Heart left ventricle (tissue), 16 donors: ENCODE measurements at regions not wholly inside any gene's neighbourhood (a gene's known extent, or its start where the extent isn't known, plus 50 kb on each side); places are given as distances from the start of the nearest gene placed in this dataset.
A peak's percentile ranks its signal among the peaks of the same experiment; 100 is the strongest.

ENCODE experiments used
- ATAC-seq, 4 donors: fragments of 200-7000 bp; cut with Tn5 transposase; one replicate each; pipeline ENCODE4 v1.9.1; 2020 to 2022; ENCODE audit warnings: moderate library complexity in 4 of 4, mild to moderate bottlenecking in 3 of 4, moderate number of reproducible peaks in 1 of 4
- DNase-seq, 5 donors: peaks; one replicate each; pipeline ENCODE4 v3.0.0-alpha.2; 2020
- H3K27ac ChIP-seq, 12 donors: fragments of 200-600 bp; sonication (generic) in 4 of 12; one replicate each; pipeline versions ENCODE4 v1.5.0 to v1.8.0; 2016 to 2022; ENCODE audit warnings: mild to moderate bottlenecking in 2 of 12
- H3K27me3 ChIP-seq, 9 donors: fragments of 200-600 bp; sonication (generic) in 2 of 9; one replicate each; pipeline versions ENCODE4 v1.5.1 to v1.8.0; 2016 to 2022; ENCODE audit warnings: mild to moderate bottlenecking in 3 of 9
- H3K36me3 ChIP-seq, 9 donors: fragments of 200-600 bp; sonication (generic) in 2 of 9; one replicate each; pipeline versions ENCODE4 v1.5.0 to v1.8.0; 2018 to 2022; ENCODE audit warnings: mild to moderate bottlenecking in 2 of 9
- H3K4me1 ChIP-seq, 12 donors: fragments of 200-600 bp; sonication (generic) in 4 of 12; one replicate each; pipeline versions ENCODE4 v1.5.0 to v1.8.0; 2016 to 2022; ENCODE audit warnings: mild to moderate bottlenecking in 3 of 12
- H3K4me3 ChIP-seq, 12 donors: fragments of 200-600 bp; sonication (generic) in 4 of 12; one replicate each; pipeline versions ENCODE4 v1.5.0 to v1.8.0; 2017 to 2022; ENCODE audit warnings: mild to moderate bottlenecking in 9 of 12, moderate library complexity in 4 of 12
- H3K9me3 ChIP-seq, 12 donors: fragments of 200-600 bp; sonication (generic) in 4 of 12; one replicate each; pipeline versions ENCODE4 v1.5.0 to v1.8.0; 2016 to 2022; ENCODE audit warnings: mild to moderate bottlenecking in 1 of 12
- CTCF ChIP-seq, 12 donors: fragments of 200-600 bp; sonication (generic) in 4 of 12; IDR thresholded peaks; one replicate each; pipeline versions ENCODE4 v1.5.0 to v1.8.0; 2018 to 2022; ENCODE audit warnings: antibody characterized with exemption in 12 of 12, mild to moderate bottlenecking in 5 of 12
- POLR2A ChIP-seq, 2 donors: fragments of 450-650 bp; IDR thresholded peaks; one replicate each; pipeline ENCODE4 v1.6.1; 2017; ENCODE audit warnings: antibody characterized with exemption in 2 of 2, mild to moderate bottlenecking in 2 of 2, moderate library complexity in 2 of 2
- WGBS, 4 donors: extraction: QIAGEN DNeasy Blood & Tissue Kit in 2 of 4; methylation state at CpG; one replicate each; pipeline versions ENCODE4 v1.1.5 to v1.1.7; 2013 to 2018; 5-methylcytosine and 5-hydroxymethylcytosine counted together
- intact Hi-C, 10 donors: fragments of 100-400 bp; cut with DNase I; formaldehyde crosslinking; loops; one replicate each; pipeline versions ENCODE4 v1.11.1 to v1.14.2; 2022
- donor health status: ischemic (EF 13 %, LVEDD 7.1; RV severe dilation, severe dysfunction).
- donor health status: healthy with polysubstance abuse.
- donor health status: DM: no; HTN: yes; CAD: no.
- donor health status: DM: no; HTN: no; CAD: no.
- donor health status: ischemic (EF 25% LVEDD 6.9; RV normal size, moderate dysfunction).
- donor health status: ischemic (EF 25% LVEDD 5.7; RV mildly dilated, moderate dysfunction).
- donor health status: healthy.
- donor health status: DM: yes; HTN: yes; CAD: no.
- donor health status: ischemic (EF 35%, LVEDD 5.7; RV mildly dilated, moderate dysfunction).
- donor health status: nonischemic (EF 11% LVEDD 7.7; RV severe dilation, severe dysfunction).
- donor health status: DM: yes; HTN: yes; CAD: no.
- donor health status: PGD.
- donor health status: ischemic (EF 29% LVEDD 5.4; RV normal size, mild dysfunction).
- donor health status: nonischemic (EF 23%, LVEDD 6.1; RV moderate dilation, normal function).

- 34 to 41% (median 37%) methylated on average over 2 to 3 of the region's 3 CpGs for WGBS, 4 donors
- Histone ChIP-seq H3K27me3 (peaks cover 0 to 13% (median 3%) of the 10 kb centered on the region in 9 donors), H3K36me3 (no peaks in the 10 kb centered on the region), H3K27ac (no peak overlapping the region), H3K4me1 (no peaks in the 10 kb centered on the region), H3K9me3 (no peaks in the 10 kb centered on the region), H3K4me3 (no peak overlapping the region)
- DNase-seq (no peak), ATAC-seq (peak in 1 of 4 donors; percentile 24)
- intact Hi-C loops: no loop called here
- TF ChIP-seq POLR2A (IDR thresholded peaks at IDR 0.05): no peak
- no peak for TF ChIP-seq CTCF (IDR thresholded peaks at IDR 0.05)
These were observed 238.7 kb downstream of the SEC23IP start for GRCh38 chr10:120131183-120131582.

- TF ChIP-seq CTCF (IDR thresholded peaks at IDR 0.05): no peak
- no peak for TF ChIP-seq POLR2A (IDR thresholded peaks at IDR 0.05)
- H3K27me3 ChIP-seq: peaks cover 0 to 13% (median 3%) of the 10 kb centered on the region in 9 donors
- no peaks in the 10 kb centered on the region for H3K9me3 ChIP-seq
- 60 to 71% (median 63%) methylated on average over 5 of the region's 5 CpGs for WGBS, 4 donors
- no peak for ATAC-seq
- intact Hi-C loops: no loop called here
- DNase-seq: no peak
- H3K4me1 ChIP-seq: no peaks in the 10 kb centered on the region
- no peak overlapping the region for H3K27ac ChIP-seq
- no peak overlapping the region for H3K4me3 ChIP-seq
- no peaks in the 10 kb centered on the region for H3K36me3 ChIP-seq
These were observed 240.3 kb downstream of the SEC23IP start for GRCh38 chr10:120132811-120133210.

GRCh38 chr10:120138689-120139088, 246.2 kb downstream of the SEC23IP start:
- intact Hi-C loops: no loop called here
- WGBS, 4 donors: 74 to 89% (median 81%) methylated on average over 3 of the region's 3 CpGs
- Histone ChIP-seq H3K36me3 (no peaks in the 10 kb centered on the region), H3K27me3 (peaks cover 0 to 15% (median 0%) of the 10 kb centered on the region in 9 donors), H3K4me3 (no peak overlapping the region), H3K4me1 (no peaks in the 10 kb centered on the region), H3K9me3 (peaks cover 0 to 6% (median 0%) of the 10 kb centered on the region in 12 donors), H3K27ac (no peak overlapping the region)
- ATAC-seq (no peak), DNase-seq (no peak)
- TF ChIP-seq POLR2A (IDR thresholded peaks at IDR 0.05) (no peak), CTCF (IDR thresholded peaks at IDR 0.05) (no peak)

GRCh38 chr10:120145107-120145506, 252.6 kb downstream of the SEC23IP start:
- ATAC-seq (no peak), DNase-seq (no peak)
- WGBS, 4 donors: 9 to 20% (median 16%) methylated on average over 5 of the region's 5 CpGs
- Histone ChIP-seq H3K27me3 (peaks cover 0 to 10% (median 0%) of the 10 kb centered on the region in 9 donors), H3K9me3 (peaks cover 0 to 2% (median 0%) of the 10 kb centered on the region in 12 donors), H3K4me3 (no peak overlapping the region), H3K4me1 (no peaks in the 10 kb centered on the region), H3K36me3 (no peaks in the 10 kb centered on the region), H3K27ac (no peak overlapping the region)
- intact Hi-C loops: no loop called here
- TF ChIP-seq POLR2A (IDR thresholded peaks at IDR 0.05) (no peak), CTCF (IDR thresholded peaks at IDR 0.05) (no peak)
